GM18507 (cell line): ENCODE measurements at regions not wholly inside any gene's neighbourhood (a gene's known extent, or its start where the extent isn't known, plus 50 kb on each side); places are given as distances from the start of the nearest gene placed in this dataset.
"Not testable (repeated sequence)": the region's sequence is repeated elsewhere in the genome, so short reads cannot be mapped to it uniquely, and the experiment has no call there.

Source experiments
- DNase-seq: peaks from one replicate; pipeline ENCODE4 v3.0.0; 2011; ENCODE audit warnings: low read depth; ENCODE audit not compliant: insufficient read length; ENCODE audit errors: extremely low spot score
- FAIRE-seq: peaks from 2 replicates; lab custom pipeline; 2011; peaks lifted over from hg19 to GRCh38; lab: Jason Lieb, UNC

DNA sequence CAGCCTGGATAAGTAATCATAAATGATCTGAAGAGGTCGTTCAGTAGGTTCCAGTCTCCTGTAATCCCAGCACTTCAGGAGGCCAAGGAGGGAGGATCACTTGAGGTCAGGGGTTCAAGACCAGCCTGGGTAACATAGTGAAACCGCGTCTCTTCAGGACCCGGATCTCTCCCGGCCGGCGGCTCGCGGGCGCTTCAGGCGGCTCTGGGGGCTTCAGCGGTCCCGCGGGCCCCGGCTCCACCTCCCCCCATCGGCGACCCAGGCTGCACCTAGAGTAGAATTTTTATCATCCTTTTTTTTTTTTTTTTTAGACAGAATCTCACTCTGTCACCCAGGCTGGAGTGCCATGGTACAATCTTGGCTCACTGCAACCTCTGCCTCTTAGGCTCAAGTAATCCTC is 95.9 kb downstream of the ABCC12 start:
- DNase-seq (no peak), FAIRE-seq (no peak)

DNA sequence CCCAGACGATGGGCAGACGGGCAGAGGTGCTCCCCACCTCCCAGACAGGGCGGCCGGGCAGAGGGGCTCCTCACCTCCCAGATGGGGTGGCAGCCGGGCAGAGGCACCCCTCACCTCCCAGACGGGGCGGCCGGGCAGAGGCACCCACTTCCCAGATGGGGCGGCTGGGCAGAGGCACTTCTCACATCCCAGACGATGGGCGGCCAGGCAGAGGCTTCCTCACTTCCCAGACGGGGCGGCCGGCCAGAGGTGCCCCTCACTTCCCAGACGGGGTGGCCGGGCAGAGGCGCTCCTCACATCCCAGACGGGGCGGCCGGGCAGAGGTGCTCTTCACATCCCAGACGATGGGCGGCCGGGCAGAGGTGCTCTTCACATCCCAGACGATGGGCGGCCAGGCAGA is 96.6 kb downstream of the ABCC12 start:
- not testable (repeated sequence) for DNase-seq, FAIRE-seq

DNA sequence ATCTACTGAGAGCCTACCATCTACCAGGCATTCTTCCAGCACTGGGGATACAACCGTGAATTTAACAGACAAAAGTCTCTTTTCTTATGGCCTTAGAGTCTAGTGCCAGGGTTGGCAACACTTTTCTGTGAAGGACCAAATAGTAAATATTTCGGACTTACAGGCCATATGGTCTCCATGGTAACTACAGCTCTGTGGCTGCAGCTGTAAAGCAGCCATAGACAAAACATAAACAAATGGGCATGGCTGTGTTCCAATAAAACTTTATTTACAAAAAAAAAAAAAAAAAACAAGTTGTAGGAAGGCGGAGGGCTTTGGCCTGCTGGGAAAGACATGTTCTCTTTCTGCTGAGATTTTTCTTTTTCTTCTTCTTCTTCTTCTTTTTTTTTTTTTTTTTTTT is 98.7 kb downstream of the ABCC12 start:
- FAIRE-seq: no peak
- no peak for DNase-seq

GRCh38 chr16:48054881-48055601 is 100.8 kb downstream of the ABCC12 start:
- FAIRE-seq: peak; percentile 81

GRCh38 chr16:48053418-48053745 is 102.4 kb downstream of the ABCC12 start:
- FAIRE-seq: no peak
- DNase-seq: no peak

More at GRCh38 chr16:48054881-48055601, 100.8 kb downstream of the ABCC12 start:
- peak; percentile 26 for DNase-seq

- FAIRE-seq (no peak), DNase-seq (no peak)
Observed at GRCh38 chr16:48052731-48053417, 102.9 kb downstream of the ABCC12 start.

DNA sequence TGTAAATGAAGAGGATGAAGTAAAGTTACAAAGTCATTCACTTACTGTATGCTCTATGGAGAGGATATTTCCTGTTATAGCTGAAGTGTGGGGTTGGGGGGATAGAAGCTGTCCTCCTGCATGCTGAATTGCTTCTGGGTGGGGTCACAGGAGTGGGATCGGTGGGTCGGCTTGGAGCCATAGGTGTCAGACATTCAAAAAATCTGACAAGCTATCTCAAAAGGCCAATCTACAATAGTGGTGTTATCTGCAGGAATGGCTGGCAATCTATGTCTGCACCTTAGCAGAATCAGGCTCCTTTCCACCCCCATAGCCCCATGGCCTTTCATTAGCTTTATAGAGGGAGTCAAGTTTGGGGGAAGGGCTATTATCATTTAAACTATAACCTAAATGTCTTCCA is 104.9 kb downstream of the ABCC12 start:
- no peak for DNase-seq
- no peak for FAIRE-seq

GRCh38 chr16:48049847-48050246 is 105.9 kb downstream of the ABCC12 start:
- FAIRE-seq (no peak), DNase-seq (no peak)

DNA sequence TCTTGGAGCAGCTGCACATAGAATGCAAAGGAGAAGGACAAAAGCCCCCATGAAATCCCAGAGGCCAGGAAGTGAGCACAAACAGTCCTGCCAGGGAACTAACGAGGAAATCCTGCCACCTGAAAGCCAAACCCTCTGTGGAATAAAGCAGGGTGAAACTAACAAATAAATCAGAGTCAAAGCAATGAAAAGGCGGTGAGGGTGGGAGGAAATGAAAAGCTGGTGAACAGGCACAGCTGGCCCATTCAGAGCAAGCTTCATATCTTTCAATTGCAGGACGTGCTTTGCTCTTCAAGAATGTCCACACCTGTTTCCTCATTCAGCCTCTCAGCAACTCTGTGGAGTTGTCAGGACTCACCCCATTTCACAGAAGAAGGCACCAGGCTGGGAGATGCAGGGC is 108.1 kb downstream of the ABCC12 start:
- FAIRE-seq: no peak

DNA sequence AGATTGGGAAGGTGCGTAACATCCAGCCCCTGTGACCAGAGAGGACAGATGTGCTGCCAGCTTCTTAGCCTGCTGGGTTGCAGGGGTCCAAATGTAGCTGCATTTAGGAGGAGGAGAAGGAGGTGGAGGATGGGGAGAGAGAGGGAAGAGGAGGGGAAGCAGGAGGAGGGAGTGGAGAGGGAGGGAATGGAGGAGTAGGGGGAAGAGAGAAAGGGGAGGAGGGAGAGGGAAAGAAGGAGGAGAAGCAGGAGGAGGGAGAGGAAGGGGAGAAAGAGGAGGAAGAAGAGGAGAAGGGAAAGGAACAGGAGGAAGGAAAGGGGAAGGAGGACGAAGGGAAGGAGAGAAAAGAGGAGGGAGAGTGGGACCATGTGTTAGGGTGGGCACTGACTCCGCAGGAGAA is 108.6 kb downstream of the ABCC12 start:
- FAIRE-seq: no peak
- no peak for DNase-seq

More for the DNA sequence above, 108.1 kb downstream of the ABCC12 start:
- no peak for DNase-seq

DNA sequence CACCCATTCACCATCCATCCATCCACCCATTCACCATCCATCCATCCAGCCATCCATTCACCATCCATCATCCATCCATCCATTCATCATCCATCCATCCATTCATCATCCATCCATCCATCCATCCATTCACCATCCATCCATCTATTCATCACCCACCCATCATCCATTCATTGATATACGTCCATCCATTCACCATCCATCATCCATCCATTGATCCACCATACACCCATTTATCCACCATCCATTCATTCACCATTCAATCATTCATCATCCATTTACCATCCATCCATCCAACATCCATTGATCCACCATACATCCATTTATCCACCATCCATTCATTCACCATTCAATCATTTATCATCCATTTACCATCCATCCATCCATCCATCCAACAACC is 111.7 kb downstream of the ABCC12 start:
- DNase-seq (no peak), FAIRE-seq (no peak)

DNA sequence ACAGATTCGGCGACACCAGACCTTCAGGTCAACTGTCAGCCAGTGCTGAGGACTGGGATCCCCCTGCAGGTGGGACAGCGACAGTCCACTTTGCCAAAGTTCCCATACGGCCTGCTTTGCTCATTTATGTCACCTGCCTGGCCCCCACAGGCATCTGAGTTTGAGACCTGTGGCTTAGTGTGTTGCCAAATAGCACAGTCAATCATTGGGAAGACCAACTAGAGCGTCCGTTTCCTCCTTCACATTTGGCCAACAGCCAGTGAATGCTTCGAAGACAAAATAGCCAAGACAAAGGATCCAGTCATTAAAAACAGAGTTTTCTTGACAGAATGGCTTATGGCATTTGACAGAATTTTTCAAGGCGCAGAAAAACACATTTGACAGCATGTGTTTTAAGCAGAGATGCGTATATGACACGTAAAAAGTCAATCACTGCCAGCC is 113.8 kb downstream of the ABCC12 start:
- FAIRE-seq (no peak), DNase-seq (no peak)

DNA sequence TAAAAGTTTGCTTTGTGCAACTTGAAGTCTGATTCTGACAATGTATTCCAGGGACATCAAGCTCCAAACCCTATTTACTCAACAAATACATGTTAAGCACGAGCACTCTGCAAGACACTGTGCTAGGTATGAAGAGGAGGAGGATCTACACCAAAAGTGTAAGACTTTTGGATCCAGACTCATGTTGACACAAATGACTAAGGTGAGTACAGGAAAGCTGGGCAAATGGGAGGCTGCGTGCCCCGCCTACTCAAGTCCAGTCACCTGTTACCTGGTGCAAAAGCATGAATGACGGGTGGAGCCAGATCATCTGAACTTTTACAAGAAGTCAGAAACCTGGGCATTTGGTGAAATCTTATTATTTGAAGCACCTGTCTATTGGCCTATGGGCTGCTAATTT is 120.7 kb downstream of the ABCC12 start:
- DNase-seq (no peak), FAIRE-seq (no peak)

GRCh38 chr16:48030926-48031325 is 124.9 kb downstream of the ABCC12 start:
- FAIRE-seq (no peak), DNase-seq (no peak)

DNA sequence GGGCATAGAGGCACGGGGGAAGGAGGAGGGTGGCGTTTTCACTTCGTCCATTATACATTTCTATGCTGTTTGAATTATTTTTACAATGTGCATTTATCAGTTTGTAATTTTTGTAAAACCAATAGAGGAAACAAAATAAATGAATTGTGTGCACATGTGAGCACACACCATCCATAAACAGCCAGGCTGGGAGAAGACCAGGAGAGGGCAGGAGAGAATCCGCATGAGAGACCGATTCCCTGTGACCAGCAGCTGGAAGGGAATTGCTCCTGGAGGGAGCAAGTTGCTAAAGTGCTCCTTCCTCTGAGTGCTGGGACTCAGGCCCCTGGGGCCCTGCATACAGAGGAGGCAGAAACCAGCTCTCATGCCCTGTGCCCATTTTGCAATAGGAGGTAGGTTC is 126.0 kb downstream of the ABCC12 start:
- FAIRE-seq: no peak

DNA sequence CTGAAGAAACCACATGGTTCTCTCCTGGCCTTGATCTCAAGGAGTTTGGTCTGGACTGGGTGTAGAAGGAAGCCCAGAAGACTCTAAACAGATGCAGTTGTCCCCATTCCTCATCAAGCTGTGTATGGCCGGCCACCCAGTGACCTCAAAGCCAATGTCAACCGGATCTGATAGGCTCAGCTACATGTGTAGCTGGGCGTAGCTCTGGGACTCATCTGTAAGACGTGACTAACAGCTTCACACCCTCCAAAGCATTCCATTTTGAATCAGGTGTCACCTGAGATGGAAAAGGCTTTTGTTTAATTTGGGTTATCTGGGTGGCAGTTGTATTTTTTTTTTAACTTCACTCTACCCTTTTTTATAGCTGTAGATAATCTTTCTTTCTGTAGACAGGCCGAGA is 130.4 kb downstream of the ABCC12 start:
- FAIRE-seq (no peak), DNase-seq (no peak)

More for the DNA sequence above, 126.0 kb downstream of the ABCC12 start:
- DNase-seq: no peak

DNA sequence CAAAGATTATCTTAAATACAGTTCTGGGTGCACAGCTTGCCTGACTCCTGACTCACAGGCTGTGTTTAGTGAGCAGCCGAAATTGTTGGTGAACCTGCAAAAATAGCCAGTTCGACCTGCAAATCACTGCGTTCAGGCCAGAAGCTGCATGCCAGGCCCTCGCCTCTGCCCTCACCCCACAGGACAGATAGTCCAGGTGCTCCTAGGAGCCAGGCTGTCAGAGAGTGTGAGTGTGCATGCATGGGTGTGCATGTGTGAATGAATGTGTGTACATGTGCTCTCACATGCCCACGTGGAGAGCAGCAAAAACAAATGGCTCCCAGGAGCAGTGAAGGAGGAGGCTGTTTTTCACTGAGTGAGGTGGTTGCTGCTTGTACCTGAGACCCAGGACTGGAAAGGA is 131.8 kb downstream of the ABCC12 start:
- DNase-seq (no peak), FAIRE-seq (no peak)

GRCh38 chr16:48022496-48022895 is 133.3 kb downstream of the ABCC12 start:
- FAIRE-seq: no peak
- no peak for DNase-seq

- not testable (repeated sequence) for DNase-seq, FAIRE-seq
Observed at GRCh38 chr16:48020617-48021016, 135.2 kb downstream of the ABCC12 start.

GRCh38 chr16:48014349-48015135 is 141.3 kb downstream of the ABCC12 start:
- FAIRE-seq (no peak), DNase-seq (no peak)
